ENCODE measurements at regions not wholly inside any gene's neighbourhood (a gene's known extent, or its start where the extent isn't known, plus 50 kb on each side); places are given as distances from the start of the nearest gene placed in this dataset.

DNA sequence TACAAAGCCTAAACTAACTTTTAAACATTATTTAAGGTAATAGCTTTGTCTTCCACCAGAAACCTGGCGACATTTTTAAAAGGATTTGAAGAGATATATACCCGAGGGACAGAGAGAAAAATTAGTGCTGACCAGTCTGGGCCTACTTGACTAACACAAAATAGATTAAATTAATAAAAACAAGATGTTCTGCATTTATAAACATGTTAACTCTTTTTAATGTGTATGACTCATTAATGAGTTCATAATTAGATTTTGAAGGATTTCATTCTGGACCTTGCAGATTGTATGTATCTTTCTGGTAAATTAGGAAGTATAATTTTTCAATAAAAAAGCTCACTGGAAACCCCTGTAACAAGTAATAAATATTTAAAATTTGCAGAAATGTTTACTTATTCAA lies 459.1 kb upstream of the CDH9 start:
- TF ChIP-seq, protein P1, sequence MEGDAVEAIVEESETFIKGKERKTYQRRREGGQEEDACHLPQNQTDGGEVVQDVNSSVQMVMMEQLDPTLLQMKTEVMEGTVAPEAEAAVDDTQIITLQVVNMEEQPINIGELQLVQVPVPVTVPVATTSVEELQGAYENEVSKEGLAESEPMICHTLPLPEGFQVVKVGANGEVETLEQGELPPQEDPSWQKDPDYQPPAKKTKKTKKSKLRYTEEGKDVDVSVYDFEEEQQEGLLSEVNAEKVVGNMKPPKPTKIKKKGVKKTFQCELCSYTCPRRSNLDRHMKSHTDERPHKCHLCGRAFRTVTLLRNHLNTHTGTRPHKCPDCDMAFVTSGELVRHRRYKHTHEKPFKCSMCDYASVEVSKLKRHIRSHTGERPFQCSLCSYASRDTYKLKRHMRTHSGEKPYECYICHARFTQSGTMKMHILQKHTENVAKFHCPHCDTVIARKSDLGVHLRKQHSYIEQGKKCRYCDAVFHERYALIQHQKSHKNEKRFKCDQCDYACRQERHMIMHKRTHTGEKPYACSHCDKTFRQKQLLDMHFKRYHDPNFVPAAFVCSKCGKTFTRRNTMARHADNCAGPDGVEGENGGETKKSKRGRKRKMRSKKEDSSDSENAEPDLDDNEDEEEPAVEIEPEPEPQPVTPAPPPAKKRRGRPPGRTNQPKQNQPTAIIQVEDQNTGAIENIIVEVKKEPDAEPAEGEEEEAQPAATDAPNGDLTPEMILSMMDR (IDR thresholded peaks at IDR 0.05): no peak
- no peak for ATAC-seq (ENCODE audit: low FRiP score)
- no peak for DNase-seq (ENCODE audit: low spot score)

DNA sequence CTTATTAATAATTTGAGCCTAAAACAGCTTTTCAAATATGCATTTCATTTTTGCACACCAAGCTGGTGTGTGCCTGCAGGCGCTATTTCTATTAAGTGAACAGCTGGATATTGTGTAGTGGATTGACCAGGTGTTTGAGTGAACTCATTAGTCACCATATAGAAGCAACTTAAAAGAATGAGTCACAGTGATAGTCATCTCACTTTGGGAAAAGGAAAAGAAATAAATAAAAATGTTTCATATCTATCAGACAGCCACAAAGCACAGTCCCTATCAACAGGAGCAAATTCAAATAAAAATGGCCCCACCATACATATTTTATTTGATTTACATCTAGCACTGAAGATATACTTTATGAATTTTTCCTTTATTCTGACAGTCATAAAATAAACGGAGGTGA lies 456.5 kb upstream of the CDH9 start:
- DNase-seq (ENCODE audit: low spot score): no peak
- TF ChIP-seq, protein P1 (IDR thresholded peaks at IDR 0.05): no peak
- no peak for ATAC-seq (ENCODE audit: low FRiP score)

DNA sequence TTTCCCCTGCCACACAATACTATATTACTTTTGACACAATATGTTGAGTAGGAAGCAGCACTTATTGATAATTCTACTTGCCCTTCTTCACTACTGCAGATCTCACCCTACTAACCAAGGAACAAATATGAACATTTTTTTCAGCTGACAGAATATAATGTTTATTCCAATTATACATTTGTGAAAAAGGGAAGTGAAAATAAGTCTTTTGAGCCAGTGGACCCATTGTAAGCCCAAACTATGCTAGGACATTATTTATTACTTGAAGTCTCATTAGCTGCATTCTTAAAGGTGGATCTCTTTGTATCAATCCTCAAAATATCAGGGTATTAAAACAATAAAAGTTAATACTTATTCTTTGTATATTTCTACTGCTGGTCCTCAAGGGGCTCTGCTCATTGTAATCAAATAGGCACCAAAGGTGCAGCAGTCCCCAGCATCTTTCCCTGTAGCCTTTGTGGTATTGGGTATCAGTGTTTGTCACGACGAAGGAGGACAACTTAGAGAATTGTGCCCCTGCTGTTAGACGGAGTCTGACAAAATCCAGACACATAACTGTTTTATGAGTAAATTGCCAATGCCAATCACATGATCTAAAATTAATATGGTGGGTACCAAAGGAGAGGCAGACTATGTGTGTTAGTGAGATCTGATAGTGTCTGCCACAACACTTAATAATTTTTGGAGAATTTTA lies 453.5 kb upstream of the CDH9 start:
- DNase-seq (ENCODE audit: low spot score) (no peak), ATAC-seq (ENCODE audit: low FRiP score) (no peak)
- TF ChIP-seq, protein P1 (IDR thresholded peaks at IDR 0.05): no peak

DNA sequence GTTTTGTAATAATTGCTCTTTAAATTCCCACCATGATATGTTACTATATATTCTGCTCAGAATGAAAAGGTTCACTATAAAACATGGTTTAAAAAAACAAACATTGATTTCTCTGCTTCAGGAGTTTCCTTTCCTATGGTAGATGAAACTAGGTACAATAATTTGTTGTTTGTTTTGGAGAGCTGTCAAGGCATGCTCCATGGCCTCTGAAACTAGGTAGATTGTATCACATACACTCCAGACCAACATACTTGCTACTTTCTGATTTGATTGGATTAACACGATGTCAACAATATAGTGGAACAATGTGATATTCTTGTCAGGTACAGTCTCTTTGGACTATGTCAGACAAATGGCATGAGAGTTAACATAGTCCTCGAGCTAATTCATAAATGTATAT lies 452.7 kb upstream of the CDH9 start:
- TF ChIP-seq, protein P1 (IDR thresholded peaks at IDR 0.05): no peak
- no peak for DNase-seq (ENCODE audit: low spot score)
- ATAC-seq (ENCODE audit: low FRiP score): no peak

DNA sequence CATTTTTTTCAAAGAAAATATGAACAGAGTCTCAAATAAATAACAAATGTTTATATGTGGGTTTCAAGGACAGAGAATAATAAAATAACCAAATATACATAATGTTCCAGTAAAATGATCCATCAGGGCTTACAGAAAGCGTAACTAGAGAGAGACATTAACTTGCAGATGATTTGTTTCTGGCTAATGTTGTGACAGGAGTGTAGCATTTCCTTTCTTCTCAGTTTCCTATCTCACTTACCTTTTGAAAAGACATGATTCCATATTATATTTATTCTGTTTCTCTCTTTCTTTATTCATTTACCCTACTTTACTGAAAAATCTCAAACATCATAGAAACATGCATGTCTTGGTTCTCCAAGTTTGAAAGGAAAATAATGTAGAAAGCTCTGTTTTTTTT lies 451.3 kb upstream of the CDH9 start:
- TF ChIP-seq, protein P1 (IDR thresholded peaks at IDR 0.05): no peak
- DNase-seq (ENCODE audit: low spot score) (no peak), ATAC-seq (ENCODE audit: low FRiP score) (no peak)

DNA sequence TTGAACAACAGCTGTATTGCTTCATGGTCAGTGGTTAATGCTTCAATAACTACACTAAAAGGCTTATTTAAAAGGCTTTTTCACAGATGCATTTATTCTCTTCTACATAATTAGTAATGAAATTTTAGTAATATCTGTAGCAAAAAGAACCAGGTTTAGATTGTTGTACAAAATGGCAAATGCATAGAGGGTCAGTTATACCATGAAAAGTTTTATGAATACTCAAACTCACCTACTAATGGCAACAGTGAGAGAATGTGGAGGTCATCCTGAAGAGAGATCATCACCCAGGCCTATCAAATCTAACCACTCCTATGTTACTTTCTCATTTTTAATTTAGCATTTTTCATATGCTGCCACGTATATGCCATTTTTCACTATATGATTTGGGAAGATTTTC lies 444.3 kb upstream of the CDH9 start:
- no peak for ATAC-seq (ENCODE audit: low FRiP score)
- no peak for DNase-seq (ENCODE audit: low spot score)
- TF ChIP-seq, protein P1 (IDR thresholded peaks at IDR 0.05): no peak

DNA sequence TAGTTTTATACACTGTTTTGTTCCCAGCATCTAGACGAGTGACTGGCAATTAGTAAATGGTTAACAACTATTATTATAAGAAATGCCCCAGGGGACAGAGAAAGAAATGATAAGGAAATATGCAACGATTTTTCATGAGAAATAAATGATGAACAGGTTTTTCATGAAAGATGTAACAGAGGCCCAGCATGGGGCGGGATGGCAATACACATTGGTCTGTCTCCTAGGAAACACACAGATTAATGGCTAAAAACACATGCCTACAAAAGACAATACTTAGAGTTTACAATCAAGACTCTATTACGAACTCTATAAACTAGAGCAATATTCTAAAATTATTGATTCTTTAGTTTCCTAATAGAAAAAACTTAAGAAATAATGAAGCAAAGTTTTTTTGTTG lies 441.5 kb upstream of the CDH9 start:
- TF ChIP-seq, protein P1 (IDR thresholded peaks at IDR 0.05): no peak
- ATAC-seq (ENCODE audit: low FRiP score) (no peak), DNase-seq (ENCODE audit: low spot score) (no peak)
